Kidney (tissue), 13 donors: ENCODE measurements at regions not wholly inside any gene's neighbourhood (a gene's known extent, or its start where the extent isn't known, plus 50 kb on each side); places are given as distances from the start of the nearest gene placed in this dataset.
A peak's percentile ranks its signal among the peaks of the same experiment; 100 is the strongest.

ENCODE experiments used
- DNase-seq, 5 donors: peaks; one replicate each; pipeline ENCODE4 v3.0.0-alpha.2; 2013 to 2020
- FAIRE-seq: peaks from 2 replicates; lab custom pipeline; 2012; peaks lifted over from hg19 to GRCh38; lab: Jason Lieb, UNC
- H3K27ac ChIP-seq, 2 donors: one replicate each; pipeline ENCODE4 v1.7.0; 2013; ENCODE audit warnings: low read depth in 2 of 2, low read length in 2 of 2, inconsistent platforms in 1 of 2
- H3K27me3 ChIP-seq: one replicate; pipeline ENCODE4 v1.7.1; 2013; ENCODE audit warnings: low read length, inconsistent platforms; ENCODE audit not compliant: control insufficient read depth, insufficient read depth
- H3K36me3 ChIP-seq, 3 donors: one replicate each; pipeline versions ENCODE4 v1.7.0 to v1.7.1; 2013; ENCODE audit warnings: low read length in 3 of 3, control low read depth in 1 of 3, inconsistent platforms in 1 of 3; ENCODE audit not compliant: insufficient read depth in 3 of 3, control insufficient read depth in 2 of 3
- H3K4me1 ChIP-seq, 3 donors: one replicate each; pipeline versions ENCODE4 v1.7.0 to v1.7.1; 2013; ENCODE audit warnings: low read length in 3 of 3, inconsistent platforms in 1 of 3, low read depth in 1 of 3; ENCODE audit not compliant: control insufficient read depth in 2 of 3, insufficient read depth in 2 of 3
- H3K4me3 ChIP-seq, 3 donors: one replicate each; pipeline versions ENCODE4 v1.7.0 to v1.8.1; 2013; ENCODE audit warnings: low read length in 3 of 3, control low read depth in 1 of 3, inconsistent platforms in 1 of 3
- H3K9ac ChIP-seq, 3 donors: one replicate each; pipeline versions ENCODE4 v1.7.0 to v1.7.1; 2013; ENCODE audit warnings: low read length in 3 of 3, control low read depth in 1 of 3, inconsistent platforms in 1 of 3
- H3K9me3 ChIP-seq, 3 donors: one replicate each; pipeline versions ENCODE4 v1.7.0 to v1.7.1; 2013; ENCODE audit warnings: low read length in 3 of 3, control low read depth in 1 of 3, inconsistent platforms in 1 of 3; ENCODE audit not compliant: control insufficient read depth in 2 of 3, insufficient read depth in 1 of 3
- CTCF ChIP-seq: IDR thresholded peaks from 3 replicates; pipeline ENCODE4 v1.5.1; 2012; ENCODE audit warnings: mild to moderate bottlenecking, moderate library complexity, borderline replicate concordance; ENCODE audit not compliant: insufficient read depth; ENCODE audit errors: extremely low read depth
- intact Hi-C: fragments of 100-400 bp; cut with DNase I; formaldehyde crosslinking; loops from one replicate; pipeline ENCODE4 v1.11.1; 2022
- donor health status: control.
- donor health status: control.
- donor health status: control.
- donor health status: control.
- donor health status: control.
- donor health status: DM: yes; HTN: yes; CAD: no.
- donor health status: Normal renal cell carcinoma (clear cell type).

GRCh38 chr2:56113382-56113975, 70.3 kb upstream of the CCDC85A start:
- H3K27ac ChIP-seq: no peak overlapping the region
- no peak for FAIRE-seq
- no peaks in the 10 kb centered on the region for H3K27me3 ChIP-seq
- no peaks in the 10 kb centered on the region for H3K9me3 ChIP-seq
- H3K4me3 ChIP-seq: no peak overlapping the region
- H3K36me3 ChIP-seq: no peaks in the 10 kb centered on the region
- DNase-seq: peak in 3 of 5 donors; percentile 28 to 68 (median 65)
- H3K4me1 ChIP-seq: no peaks in the 10 kb centered on the region
- H3K9ac ChIP-seq: no peak overlapping the region
- no peak for TF ChIP-seq CTCF
- intact Hi-C loops: no loop called here

- no peak overlapping the region for H3K4me3 ChIP-seq
- H3K4me1 ChIP-seq: no peaks in the 10 kb centered on the region
- intact Hi-C loops: no loop called here
- H3K9me3 ChIP-seq: no peaks in the 10 kb centered on the region
- H3K27ac ChIP-seq: no peak overlapping the region
- no peak overlapping the region for H3K9ac ChIP-seq
- FAIRE-seq (no peak), DNase-seq (no peak)
- no peak for TF ChIP-seq CTCF
- no peaks in the 10 kb centered on the region for H3K36me3 ChIP-seq
- H3K27me3 ChIP-seq: no peaks in the 10 kb centered on the region
Measured at GRCh38 chr2:56117764-56118163, 66.0 kb upstream of the CCDC85A start.

GRCh38 chr2:56118474-56118873, 65.3 kb upstream of the CCDC85A start:
- Histone ChIP-seq H3K4me1 (no peaks in the 10 kb centered on the region), H3K9ac (no peak overlapping the region), H3K27ac (no peak overlapping the region), H3K36me3 (no peaks in the 10 kb centered on the region), H3K4me3 (no peak overlapping the region), H3K9me3 (no peaks in the 10 kb centered on the region), H3K27me3 (no peaks in the 10 kb centered on the region)
- FAIRE-seq: no peak
- DNase-seq: peak in 1 of 5 donors; percentile 10
- TF ChIP-seq CTCF: no peak
- intact Hi-C loops: no loop called here

- FAIRE-seq (no peak), DNase-seq (no peak)
- no peak for TF ChIP-seq CTCF
- Histone ChIP-seq H3K9ac (no peak overlapping the region), H3K9me3 (no peaks in the 10 kb centered on the region), H3K4me3 (no peak overlapping the region), H3K27ac (no peak overlapping the region), H3K36me3 (no peaks in the 10 kb centered on the region), H3K27me3 (no peaks in the 10 kb centered on the region), H3K4me1 (no peaks in the 10 kb centered on the region)
- intact Hi-C loops: no loop called here
Measured at GRCh38 chr2:56121995-56122394, 61.8 kb upstream of the CCDC85A start.
